Hematopoietic multipotent progenitor cell treated with erythropoietin and hydrocortisone succinate and interleukin-3 and kit ligand, for 4 days (in vitro differentiated cells): ENCODE measurements at regions not wholly inside any gene's neighbourhood (a gene's known extent, or its start where the extent isn't known, plus 50 kb on each side); places are given as distances from the start of the nearest gene placed in this dataset.

ENCODE experiments used
- DNase-seq: peaks from one replicate; pipeline ENCODE4 v3.0.0-alpha.2; 2015

DNA sequence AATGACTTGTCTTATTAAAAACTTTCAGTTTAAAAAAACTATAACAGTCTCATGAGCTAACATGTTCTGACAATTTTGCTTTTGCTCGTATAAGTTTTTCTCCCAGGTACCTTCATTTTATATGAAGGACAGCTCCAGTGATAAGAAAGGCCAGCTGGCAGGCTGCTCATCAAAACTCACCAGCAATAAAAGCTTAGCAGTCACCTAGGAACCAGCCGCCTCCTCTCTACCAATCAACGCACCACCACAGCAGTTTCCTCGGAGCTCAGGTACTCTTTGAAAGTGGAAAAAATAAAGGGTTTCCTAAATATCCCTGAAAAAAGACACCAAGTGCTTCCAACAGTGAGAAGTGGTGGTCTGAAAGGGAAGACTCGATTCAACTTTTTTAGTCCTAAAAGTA is 100.9 kb upstream of the CCDC150 start:
- DNase-seq = no peak

DNA sequence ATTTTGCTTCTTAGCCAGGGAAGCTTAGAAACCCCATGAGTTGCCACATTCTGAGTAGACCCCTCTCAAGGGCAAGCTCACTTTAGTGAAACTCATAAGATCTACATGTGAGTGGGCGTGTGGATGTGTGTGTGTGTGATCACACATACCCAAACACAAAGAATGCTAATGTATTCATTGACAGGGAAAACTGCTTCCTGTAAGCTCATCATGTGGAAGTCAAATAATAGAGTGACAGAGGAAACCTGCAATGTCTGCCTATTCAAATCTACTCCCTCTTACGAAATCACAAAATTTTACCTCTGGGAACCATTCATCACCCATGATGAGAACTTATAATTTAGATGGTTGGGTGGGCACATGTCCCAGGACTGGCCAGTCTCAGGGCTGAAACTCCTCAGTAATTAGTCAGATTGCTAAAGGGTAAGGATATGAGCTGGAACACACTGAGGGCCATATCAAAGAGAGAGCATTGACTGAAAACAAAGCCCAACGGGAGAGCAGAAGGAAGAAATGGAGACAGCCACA is 94.5 kb upstream of the CCDC150 start:
- no peak for DNase-seq

DNA sequence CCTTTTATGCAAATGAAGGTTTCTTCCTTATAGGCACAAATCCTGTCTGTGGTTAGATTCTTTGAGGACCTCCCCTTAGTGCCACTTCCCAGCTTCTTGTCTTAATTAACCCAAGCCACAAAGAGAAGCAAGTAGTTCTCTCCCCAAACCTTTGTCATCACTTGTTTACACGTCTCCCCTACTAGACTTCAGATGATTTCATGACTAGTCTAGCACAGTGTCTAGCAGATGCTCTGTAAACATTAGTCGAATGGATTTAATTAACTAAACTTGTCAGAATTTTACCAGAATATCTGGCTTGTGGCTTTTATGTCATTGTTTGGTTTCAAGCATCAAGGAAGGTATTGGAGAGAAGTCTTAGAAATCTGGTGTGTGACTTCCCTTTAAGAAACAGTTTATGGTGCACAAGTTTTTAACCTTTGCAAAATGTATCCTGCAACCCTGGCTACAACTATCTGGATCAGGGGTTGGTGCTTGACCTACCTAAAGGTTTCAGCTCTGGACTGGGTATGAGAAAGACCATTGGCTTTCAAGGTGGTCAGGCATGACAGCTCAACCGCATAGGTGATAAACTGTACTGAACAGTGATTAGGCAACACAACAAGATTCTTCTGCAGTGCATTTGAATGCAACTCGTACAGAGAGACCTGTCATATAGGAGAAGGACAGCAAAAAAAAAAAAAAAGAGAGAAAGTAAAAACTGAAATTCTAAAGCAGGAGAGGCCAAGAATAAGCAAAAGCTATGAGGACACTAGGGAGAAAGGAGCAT is 93.2 kb upstream of the CCDC150 start:
- DNase-seq = no peak

DNA sequence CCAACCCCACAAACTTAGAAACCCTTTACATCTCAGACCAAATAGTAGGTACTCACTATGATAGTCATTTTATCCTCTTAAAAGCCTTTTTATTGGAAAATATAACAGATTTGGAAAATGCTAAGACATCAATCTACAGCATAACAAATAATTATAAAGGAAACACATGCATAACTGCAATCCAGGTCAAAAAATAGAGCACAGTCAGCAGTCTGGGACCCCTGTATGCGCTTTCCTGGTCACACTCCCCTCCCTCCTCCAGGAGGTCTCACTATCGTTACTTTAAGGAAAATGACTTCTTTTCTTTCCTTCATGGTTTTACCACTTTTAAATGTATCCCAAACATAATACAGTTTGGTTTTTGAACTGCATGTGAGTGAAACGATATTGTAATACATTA is 90.5 kb upstream of the CCDC150 start:
- no peak for DNase-seq

DNA sequence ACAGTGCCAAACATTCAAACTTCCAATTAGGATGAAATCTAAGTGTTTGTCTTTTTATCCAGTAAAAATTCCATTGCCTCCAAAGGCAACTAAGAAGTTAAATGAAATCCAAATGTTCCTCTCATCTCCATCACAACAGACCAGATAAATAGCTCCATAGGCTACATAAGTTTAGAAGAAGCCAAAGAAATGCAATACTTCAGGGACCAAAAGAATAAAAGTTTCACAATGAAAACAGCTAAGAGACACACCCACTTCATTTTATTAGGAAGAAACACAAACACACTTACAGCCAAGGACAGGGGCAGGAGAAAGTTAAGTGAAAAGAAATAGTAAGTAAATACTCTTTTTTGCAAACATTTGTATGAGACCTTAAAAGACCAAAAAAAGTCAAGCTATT is 88.5 kb upstream of the CCDC150 start:
- no peak for DNase-seq

DNA sequence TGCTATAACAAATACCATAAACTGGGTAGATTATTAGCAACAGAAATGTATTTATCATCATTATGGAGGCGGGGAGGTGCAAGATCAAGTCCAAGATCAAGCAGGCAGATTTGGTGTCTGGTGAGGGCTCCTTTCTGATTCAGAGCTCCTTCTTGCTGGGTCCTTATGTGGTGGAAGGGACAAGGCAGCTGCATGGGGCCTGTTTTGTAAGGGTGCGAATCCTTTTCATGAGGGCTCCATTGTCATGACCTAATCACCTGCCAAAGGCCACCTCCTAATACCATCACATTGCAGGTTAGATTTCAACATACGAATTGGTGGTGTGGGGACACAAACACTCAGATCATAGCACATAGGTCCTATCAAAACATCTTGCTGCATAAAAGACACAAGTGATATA is 84.4 kb upstream of the CCDC150 start:
- DNase-seq = no peak

DNA sequence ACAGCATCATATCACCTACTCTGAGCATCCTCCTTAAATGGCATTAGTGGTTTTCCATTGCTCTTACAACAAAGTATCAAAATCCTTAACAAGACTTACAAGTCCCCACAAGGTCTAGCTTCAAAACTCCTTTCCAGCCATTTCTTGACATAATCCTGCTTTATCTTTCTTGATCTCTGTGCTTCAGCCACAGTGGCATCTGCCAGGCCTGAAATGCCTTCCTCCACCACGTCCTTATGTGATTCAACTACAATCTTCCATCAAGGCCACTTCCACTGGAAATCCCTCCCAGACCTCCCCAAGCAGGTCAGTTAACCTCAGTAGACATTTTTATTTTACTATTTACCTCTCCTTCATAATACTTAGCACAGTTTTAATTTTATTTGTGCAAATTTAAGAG is 83.8 kb upstream of the CCDC150 start:
- DNase-seq = no peak

DNA sequence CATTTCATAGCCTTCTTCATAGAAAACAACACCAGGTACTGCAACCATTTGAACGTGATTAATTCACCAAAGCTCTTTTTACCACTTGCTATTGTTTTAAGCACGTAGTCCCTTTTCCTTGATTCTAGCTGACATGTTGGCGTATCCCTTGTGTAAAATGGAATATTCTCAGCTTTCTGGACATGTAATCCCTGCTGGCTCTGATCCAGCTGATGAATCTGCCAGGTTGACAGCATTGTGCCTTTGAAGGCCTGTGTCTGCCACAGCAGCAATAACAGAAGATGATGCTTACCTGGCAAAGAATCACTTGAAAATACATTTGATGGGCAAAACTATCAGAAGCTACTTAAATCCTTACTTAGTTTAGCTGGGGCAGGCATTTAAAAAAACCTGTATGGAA is 81.0 kb upstream of the CCDC150 start:
- no peak for DNase-seq

DNA sequence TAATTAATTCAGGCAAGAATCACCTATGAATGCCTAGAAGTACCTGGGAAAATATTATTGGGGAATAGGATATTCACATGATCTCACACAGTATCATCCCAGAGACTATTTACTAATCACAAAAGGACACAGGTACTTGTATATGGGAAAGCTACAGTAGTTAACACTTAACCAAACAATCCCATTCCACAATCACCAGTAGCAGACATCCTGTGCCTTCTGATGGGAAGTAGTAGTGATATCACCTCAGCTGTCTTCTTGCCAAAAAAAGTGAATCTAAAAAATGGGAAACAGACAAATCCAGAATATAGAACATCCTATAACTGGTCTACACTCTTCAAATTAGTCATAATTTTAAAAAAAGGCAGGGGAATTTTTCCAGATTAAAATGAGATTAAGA is 75.6 kb upstream of the CCDC150 start:
- no peak for DNase-seq

DNA sequence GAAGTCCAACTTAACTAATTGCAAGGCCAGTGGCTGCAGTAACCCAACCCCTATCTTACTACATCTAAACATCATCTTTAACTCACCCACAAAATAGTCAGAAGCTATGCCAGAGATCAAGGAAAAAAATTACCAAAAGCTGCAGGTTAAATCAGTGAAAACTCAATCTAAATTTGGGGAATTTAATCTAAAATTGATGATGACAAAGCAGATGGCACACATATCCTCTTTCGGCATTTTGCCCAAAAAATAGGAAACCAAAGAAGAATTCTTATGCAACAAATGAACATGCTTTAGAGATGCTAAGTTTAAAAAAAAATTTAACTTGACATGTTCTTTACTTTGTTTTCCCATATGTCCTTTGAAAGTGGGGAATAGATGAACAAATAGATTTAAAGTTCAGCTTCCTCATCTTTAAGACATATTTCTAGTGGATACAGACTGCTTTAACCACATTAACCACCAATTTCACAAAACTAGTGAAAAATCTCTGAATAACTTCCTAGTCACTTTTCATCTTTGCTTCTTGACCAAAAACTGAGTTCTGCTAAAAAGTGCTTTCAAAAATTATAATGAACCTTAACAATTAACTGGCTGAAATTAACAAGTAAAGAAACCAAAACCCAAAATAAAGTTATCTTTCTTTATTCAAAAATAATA is 74.3 kb upstream of the CCDC150 start:
- peak; percentile 45 for DNase-seq

DNA sequence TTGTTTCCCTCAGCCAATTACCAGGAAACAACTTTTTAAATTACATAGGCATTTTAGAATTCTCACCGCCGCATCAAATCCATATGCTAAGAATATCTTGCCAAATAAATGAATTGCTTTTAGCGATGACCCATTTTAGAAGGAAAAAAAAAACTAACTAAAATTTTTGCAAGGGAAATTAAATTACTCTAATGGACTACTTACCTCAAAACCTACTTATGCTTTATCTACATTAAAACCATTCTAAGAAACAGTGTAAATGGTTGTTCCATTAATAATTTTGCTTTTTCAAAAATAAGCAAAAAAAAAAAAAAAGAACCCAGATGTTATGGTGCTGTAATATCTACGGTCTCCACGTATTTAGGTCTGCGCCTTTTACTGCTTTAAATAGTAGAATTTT is 73.5 kb upstream of the CCDC150 start:
- no peak for DNase-seq

DNA sequence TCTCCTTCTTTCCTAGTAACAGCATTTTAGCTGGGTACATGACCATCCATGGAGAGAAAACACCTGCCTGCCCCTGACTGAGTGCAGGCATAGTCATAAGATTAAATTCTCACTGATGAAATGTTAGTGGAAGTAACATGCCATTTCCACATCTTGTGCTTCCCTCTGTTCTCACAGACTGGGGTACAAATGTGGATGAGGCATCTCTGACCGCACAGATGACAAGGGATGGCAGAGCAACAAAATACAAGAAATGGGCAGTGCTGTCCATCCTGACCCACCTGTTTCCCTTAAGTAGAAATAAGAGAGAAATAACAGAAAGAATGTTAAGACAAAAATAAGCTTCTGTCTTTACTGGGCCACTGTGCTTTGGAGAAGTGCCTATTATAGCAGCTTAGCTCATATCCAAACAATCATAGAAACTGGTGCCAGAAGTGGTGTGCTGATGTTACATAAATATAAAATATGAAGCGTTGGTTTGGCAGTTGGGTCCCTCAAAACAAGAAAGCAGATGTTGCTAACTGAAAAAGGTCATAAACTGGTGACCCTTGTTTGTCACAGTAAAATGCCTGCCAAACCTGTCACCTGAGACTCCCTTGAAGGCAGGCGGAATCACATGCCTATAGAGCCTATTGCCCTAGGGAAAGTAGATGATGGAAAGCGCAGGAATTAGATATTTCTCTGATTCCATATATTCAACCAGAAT is 72.4 kb upstream of the CCDC150 start:
- DNase-seq = no peak

DNA sequence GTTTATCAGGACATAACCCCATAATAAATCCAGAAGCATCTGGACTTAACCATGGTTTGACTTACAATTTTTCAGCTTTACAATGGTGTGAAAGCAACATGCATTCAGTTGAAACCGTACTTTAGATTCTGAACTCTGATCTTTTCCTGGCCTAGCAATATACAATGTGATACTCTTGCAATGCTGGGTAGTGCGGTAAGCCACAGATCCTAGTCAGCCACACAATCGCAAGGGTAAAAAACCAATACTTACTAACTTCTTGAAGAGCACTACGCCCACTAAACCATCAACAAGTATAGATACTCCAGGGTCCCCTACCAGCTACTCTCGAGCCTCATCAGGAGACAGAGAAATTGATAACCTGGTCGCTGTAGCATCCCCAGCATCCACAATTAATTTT is 71.0 kb upstream of the CCDC150 start:
- DNase-seq = no peak

DNA sequence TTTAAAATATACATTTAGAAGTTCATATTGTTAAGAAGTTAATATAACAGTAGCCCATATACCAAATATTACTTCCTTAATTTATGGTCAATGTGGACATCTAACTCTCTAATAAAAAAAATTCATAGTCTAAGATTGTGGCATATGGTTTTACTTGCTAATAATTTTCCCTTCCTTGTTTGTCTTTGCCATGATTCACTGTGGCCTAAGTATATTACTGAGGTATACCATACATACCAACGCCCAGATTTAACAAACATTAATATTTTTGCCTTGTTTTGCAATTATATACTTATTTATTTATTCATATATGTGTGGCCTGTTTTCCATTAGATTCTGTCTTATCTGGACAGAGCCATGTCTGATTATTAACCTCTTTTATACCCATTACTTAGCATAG is 54.6 kb upstream of the CCDC150 start:
- no peak for DNase-seq

DNA sequence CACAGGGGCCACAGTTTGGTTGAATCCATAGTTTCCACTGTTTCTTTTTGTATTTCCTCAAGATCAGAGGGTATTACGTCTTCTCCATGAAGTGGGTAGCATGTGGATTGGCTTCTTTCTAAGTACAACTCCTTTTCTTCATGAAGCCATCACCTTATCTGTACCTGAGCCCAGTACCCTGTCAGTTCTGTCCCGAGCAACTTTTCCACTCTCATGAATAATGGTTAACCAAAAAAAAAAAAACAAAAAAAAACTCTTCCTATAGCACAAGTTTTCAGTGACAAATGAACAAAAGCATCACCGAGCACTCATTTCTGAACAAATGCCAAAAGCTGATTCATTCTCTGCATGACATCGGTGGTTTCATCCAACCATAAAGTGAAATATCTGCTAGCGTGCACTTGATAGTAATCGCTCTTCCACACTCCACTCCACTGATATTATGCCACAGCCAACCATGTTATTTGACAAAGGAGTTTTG is 53.0 kb upstream of the CCDC150 start:
- peak; percentile 65 for DNase-seq

DNA sequence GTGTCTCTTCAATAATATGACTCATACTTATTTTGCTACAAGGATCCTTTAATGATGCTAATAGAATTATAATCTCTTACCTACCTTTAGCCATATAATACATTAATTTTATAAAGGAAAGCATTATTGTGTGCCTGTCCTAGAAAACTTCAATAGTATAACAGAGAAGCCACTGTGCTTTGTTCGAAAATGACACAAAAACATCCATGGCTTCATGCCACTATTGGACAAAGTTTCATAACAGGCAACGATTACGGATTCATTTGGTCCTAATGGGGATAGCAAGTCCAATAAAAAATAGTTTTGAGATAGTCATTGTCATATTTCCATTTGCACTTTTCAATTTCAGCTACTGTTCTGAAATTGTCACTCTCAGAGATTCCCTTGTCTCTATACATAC is 52.5 kb upstream of the CCDC150 start:
- DNase-seq = no peak

DNA sequence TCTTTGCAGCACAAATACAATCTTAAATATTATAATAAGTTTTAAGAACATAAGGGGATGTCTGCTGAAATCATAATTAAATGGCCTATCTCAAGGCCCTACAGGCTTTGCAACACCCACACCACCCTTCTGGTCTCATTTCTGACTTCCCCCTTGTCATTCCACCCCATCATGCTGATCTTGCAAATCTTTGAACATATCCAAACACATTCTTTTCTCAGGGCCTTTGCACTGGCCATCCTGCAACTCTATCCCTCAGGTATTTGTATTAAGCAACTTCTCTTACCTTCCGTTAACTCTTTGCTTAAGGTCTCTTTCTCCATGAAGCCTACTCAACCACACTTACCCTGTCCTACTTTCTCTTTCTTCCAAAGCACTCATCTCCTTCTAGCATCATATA is 51.8 kb upstream of the CCDC150 start:
- no peak for DNase-seq

DNA sequence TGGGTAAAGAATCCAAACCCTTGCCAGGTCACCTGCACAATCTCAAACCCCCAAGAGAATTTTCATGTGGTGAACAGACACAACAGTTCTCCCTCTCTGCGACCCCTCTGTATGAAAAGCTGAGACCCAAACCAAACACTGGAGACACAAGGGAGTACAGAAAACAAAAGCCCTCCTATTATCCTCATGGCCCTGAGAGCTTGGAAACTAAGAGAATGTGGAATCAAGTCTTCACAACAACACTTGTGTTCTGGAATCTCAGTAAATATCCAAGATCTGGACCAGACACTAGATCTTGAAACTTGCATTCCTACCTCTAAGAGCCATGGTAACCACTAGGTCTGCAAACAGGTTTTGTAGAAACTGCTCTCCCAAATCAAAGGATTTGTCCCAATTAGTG is 50.1 kb upstream of the CCDC150 start:
- DNase-seq = no peak
